NCI-H748 treated with DMSO at 0.1 percent for 48 hours (cell line): ENCODE measurements at regions not wholly inside any gene's neighbourhood (a gene's known extent, or its start where the extent isn't known, plus 50 kb on each side); places are given as distances from the start of the nearest gene placed in this dataset.
A peak's percentile ranks its signal among the peaks of the same experiment; 100 is the strongest.
"Not testable (repeated sequence)": the region's sequence is repeated elsewhere in the genome, so short reads cannot be mapped to it uniquely, and the experiment has no call there.

ENCODE experiments used
- DNase-seq: peaks from one replicate; lab custom pipeline; 2025; lab: John Stamatoyannopoulos, UW

DNA sequence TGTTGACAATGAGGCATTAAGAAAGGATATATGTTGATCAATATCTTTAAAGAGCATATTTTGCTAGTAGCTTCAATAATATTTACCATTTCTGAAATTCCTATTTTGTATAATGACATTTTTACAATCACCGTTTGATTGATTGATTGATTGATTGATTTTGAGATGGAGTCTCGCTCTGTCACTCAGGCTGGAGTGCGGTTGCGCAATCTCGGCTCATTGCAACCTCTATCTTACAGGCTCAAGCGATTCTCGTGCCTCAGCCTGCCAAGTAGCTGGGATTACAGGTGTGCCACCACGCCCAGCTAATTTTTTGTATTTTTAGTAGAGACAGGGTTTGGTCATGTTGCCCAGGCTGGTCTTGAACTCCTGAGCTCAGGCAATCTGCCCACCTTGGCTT lies 150.9 kb upstream of the TEX13D start:
- DNase-seq = not testable (repeated sequence)

DNA sequence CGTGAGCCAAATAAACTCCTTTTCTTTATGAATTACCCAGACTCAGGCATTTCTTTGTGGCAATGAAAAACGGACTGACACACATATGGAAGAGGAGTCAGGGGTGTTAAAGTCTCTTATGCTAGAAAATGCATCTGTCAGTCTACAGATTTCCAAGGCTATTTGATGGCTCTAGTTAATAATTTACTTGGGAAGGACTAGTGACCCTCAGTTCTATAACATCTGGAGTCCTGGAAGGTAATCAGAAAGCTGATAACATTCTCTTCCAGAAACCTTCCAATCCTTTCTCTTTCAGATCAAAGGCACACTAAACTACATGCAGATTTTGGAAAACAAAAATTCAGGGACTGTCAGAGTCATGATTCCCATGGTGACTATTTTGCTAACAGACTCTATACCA lies 142.0 kb upstream of the TEX13D start:
- DNase-seq = no peak

DNA sequence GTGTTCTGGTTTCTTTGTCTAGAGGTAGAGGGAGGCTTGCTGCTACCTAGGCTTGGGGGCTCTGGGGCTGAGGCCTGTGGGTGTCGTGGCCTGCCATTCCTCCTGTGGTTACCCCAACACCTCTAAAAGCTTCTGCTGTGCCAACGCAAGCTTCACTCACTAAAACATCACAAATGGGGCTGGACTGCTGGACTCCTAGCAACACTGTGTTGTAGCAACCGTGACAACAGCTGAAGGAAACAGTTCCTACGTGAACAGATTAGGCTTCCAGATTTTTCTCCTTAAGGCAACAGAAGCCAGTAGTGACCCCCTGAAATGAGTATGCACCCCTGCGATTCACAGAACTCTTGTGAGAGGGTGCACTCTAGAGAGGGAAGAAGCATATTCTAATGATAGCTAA lies 138.3 kb upstream of the TEX13D start:
- no peak for DNase-seq

DNA sequence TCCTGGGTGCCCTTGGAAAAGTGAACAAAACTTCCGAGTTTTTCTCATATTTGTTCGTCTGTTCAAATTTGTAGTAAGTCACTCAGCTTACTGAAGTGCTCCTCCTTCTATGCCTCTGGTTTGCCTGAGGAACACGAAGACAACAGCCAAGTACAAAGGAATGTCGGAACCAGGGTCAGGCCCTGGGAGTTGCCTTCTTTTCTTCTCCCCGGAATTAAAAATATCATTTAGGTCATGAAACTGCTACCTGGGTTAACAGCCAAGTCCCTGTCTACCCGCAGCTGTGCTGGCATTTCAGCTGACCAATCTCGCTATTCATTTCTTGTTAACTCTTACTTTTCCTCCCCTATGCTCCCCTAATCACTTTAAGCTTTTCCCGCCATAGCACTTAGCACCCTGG lies 137.6 kb upstream of the TEX13D start:
- no peak for DNase-seq

DNA sequence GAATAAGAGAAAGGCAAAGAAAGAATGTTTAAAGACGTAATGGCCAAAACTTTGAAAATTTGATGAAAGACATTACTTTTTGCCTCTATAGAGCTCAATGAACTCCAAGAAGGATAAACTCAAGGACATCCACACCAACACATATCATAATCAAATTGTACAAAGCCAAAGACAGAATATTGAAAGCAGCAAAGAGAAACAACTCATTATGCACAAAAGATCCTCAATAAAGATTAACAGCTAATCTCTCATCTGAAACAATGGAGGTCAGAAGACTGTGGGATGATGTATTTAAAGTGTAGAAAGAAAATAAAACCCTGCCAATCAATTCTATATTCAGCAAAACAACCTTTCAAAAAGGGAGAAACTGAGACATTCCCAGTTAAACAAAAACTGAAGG lies 129.1 kb upstream of the TEX13D start:
- no peak for DNase-seq

DNA sequence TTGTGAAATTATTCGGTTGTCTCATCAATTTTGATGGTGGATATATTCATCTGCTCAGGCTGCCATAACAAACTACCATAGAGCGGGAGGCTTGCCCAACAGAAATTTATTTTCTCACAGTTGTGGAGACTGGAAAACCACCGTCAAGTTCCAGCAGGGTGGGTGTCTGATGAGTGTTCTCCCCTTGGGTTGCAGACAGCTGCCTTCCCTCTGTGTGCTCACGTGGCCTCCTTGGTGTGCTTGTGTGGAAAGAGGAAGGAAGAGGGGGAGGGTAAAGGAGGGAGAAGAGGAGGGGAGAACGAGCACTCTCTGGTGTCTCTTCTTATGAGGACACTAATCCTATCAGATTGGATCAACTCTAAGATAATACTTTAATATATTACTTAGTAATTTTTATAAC lies 123.8 kb upstream of the TEX13D start:
- no peak for DNase-seq

DNA sequence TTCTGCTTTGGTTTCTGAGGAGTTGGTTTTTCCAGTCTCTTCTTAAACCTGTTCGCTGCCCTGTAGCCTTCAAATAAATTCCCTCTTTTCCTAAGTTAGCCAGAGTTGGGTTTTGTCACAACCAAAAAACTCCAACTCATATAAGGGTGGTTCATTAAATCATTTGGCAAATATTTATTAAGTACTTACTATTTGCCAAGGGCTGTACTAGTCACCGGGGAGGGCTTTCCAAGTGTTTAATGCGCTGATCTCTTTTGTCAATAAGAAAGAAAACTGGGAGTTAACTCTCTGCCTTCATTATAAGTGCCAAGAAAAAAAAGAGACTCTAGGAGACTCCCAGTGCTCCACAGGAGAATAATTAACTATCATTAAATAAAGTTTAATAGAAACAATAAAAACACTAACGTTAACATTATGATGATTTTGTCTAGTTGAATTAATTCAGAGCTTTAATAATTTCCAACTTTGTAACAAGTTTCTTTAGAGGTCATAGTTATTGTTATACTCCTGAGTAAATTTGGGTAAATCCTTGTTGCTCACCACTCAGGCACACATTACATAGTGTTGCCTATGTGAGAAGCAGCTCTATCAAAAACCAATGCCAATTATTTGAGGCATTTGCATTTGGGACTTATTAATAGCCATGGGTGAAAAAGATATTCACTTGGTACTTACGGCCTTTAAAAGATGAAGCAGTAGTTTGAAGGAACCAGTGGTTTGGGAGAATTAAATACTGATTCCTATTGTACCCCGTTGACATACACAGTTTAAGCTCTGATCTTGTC lies 122.5 kb upstream of the TEX13D start:
- no peak for DNase-seq

DNA sequence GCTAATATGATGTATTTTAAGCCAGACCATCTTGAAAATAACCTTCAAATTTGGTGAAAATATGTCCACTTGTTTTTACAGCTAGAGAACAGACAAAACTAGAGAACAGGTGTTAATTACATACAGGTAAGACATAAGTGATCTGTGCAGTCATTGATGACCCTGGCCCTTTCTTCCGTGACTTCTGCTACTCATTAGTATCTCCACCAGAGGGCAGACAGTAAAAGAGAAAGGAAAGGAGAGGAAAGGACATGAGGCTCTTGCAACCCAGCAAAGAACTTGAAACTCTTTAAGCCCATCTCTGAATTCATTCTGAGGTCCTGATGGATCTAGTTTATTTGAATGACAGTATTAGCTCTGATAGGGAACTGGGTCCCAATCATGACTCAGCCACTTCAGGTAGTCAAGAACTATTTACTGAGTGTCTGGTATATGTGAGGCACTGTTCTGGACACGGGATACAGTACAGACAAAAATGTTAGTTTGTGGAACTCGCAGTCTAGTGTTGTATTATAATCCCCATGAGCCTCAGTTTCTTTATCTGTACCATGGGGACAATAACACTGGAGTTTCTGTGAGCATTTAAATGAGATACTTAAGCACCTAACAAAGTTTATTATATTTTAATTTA lies 121.0 kb upstream of the TEX13D start:
- peak; percentile 23 for DNase-seq

DNA sequence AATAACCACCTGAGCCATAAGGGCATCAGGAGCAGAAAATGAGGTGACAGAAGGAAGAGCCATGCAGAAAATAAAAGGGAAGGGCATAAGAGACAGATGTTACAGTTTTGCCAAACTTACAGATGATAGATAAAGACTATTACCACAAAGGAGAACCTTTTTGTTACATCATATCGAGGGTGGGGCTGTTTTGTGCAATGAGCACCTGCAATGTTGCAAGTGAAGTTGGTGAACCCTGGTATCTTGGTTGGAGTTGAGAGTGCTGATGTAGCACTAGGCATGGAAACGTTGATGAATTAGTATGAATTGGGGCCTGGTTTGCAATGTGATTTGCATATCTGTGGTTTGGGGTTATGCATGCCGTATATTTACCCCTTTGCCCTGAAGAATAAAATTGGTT lies 119.8 kb upstream of the TEX13D start:
- DNase-seq = no peak

DNA sequence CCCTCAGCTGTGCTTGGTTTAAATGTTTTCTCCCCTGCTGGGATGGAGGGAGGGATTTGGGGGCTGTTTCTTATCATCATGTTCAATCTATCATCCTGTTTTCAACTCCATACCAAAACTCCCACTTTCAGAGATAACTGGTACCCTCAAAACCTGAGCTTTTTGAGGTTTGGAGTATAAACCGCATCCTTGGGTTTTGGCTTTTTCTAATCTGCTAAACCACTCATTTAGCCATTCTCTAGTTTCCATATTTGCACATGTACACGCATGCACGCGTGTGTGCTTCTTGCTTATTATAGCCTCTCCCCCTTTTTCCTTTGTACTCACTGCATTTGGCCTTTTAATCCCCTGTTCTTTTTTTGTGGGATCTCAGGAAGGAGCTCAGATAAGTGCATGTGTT lies 116.7 kb upstream of the TEX13D start:
- DNase-seq = no peak

DNA sequence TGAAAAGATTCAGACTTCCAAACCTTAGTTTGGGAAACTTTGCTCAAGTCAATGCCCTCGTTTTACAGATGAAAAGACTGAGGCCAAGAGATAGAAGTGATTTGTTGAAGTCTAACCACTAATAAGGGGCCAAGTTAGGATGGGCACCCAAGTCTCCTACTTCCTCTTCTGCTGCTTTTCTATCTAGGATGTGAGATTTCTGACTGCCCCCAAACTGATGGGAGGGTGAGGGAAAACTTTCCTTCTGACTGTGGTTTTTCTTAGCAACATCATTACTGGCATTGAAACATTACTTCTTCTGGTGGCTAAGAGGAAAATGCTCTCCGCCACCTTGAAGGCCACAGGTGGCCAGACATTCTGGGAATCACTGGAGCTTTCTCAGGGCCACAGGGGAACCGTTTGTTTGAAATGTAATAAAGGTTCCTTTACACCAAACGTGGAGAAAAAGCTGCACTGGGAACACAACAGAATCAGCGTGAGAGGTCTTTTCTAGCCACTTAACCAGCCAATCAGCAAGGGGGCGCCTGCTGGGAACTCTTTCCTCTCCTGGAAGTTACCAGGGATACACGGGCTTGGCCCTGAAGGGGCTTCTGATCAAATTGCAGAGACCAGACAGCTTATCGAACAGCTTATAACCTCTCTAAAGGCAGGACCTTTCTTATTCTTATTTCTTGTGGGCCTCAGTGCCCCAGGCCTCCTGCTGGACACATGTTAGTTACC lies 115.9 kb upstream of the TEX13D start:
- DNase-seq = no peak

DNA sequence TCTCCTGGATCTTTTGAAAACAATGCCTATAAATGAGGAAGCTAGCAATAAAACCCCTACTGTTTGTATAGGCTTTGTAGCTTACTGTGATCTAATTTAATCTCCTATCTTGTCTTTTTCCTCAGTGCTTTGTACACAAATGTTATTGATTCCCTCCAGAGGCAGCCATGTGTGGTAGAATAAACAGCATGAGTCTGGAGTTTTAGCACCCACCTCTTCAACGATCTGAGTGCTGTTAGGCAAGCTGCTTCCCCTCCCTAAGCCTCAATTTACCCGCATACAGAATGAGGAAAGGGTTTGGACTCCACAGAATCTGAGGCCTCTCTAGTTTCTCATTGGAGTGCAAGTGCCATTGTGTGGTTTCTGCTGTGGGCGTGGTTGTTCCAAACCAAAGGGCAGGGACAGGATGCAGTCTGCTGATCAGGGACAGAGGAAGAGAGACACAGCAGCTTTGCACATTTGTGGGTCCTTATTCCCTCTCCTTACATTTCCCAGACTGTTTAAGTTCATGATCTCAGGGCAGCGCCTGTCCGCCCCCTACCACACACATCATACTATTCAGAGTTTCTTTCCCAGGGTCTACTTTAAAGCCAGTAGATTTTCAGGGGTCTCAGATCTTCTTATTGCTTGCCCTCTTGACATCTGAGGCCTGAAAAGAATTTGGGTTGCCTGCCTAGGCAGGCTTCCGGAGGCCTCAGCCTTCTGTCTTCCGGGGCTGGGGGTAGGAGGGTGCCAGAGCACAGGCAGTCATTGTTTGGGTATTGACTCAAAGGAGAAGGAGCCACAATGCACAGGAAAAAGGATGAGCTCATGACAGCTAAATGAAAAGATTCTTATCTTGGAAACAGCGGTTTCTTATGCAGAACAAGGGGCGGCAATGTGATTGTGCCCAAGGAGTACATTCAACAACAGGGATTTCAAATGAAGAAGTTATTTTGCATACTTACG lies 114.9 kb upstream of the TEX13D start:
- no peak for DNase-seq

DNA sequence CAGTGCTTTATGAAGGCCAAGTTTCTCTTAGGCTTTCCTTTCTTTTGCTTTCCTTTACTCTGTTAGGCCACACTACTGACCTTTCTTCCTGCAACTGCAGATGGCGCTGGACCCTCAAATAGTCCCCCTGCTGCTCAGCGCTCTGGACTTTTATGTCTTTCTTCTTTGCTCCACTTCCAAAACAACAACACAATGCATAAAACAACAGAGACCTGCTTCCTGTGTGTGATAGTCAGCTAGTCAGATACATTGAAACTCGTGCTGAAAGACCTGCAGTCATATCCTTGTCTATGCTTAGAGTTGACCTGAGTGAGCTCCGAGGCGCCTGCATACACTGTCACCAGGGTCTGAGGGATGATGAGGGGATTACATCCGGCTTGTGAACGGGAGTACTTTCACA lies 108.9 kb upstream of the TEX13D start:
- no peak for DNase-seq

DNA sequence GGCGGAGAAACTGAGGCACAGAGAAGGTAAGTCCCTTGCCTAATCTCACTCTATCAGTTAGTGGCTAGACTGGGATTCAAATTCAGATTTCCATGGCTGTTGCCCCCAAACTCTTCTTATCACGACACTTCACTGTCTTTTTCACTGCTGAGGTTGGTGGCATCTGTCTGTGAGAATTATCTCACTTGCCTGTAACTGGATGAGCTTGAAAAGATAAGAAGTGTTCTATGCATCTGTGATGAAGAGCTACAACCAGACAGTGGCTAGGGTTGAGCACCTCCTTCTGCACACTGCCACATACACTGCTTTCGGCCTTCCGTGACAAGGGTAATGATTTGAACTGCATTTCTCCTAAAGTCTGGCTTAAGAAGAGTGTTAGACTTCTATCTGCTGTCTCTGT lies 107.9 kb upstream of the TEX13D start:
- DNase-seq = no peak

DNA sequence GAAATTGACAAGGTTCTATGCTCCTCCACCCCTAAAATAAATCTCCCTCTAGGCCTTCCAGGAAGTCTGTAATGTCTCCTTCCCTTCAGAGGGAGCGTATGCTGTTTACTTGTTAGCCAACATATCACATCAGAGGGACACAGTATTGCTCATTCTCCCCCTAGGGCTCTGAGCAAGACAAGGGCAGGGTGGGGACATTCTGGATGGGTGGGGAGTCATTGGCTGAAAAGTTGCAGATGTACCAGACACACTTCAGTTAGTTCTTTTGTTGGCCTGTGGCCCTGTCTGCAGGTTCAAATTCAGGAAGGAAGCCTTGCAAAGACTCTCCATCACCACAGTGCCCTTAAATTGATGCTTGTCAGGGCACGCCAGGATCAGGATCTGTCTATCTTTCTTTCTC lies 106.3 kb upstream of the TEX13D start:
- DNase-seq = no peak

DNA sequence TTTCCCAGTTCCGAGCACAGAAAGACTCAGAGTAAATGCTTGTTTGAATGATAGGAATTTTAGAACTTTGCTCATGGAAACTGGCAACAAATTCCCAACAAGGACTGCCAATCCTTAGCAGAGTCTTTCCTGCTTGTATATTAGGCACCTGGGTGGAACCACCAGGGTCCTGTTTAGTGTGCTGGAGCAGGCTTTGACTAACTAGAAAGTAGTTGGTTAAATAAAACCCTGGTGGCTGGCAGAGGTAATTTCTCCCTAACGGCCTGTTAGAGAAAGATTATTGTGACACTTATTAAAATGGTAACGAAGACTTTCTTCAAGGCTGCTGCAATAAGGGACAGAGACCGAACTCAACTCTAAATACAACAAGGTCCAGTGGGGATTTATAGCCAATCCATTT lies 103.6 kb upstream of the TEX13D start:
- DNase-seq = no peak

DNA sequence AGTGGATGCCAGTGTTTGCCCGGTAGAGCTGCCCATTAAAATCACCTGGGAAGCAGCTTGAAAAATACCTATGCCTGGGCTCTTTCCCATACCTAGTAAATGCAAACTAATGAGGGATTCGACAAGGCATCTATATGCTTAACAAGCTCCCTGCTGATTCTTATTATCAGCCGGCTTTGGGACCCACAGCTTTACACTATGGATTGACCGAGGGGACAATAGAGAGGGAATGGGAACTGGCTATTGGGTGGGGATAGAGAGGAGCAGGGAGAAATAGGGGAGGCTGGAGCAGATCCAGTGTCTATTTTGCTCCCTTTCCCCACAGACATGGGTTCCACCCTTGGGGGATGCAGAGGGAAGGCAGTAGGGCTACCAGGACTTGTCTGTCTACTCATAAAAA lies 103.1 kb upstream of the TEX13D start:
- DNase-seq = no peak

DNA sequence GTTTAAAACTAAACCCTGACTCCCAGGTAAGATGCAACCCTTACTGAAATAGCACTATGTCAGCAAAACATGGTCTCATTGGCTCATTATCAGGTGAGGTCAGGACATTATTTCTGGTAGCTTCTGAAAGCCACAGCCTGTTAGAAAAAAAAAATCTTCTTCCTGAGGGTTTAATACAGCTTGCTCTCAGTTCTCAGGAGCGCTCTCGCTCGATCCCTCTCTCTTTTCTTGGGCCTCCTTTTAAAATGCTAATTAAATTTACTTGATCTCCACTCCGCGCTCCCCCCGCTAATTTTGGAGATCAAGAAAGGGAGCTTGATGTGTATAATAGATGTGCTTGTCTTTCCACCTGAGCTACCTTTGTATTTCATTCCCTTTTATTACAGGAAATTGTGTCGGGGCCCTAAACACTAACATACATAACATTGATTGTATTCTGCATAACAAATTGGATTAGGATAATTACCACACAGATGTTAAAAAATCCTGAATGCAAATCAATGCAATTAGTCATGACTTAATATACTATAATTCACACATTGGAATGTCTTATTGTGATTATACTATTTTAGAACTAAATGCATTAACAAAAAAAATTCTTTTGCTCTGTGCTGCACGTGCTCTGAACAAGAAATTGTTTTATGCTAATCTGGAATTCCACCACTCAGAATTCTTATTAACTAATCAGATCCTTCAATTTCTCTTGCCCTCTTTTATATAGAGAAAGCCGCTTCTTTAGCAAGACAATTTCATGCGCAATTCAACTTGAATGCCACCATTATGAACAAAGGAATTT lies 101.6 kb upstream of the TEX13D start:
- DNase-seq = no peak

DNA sequence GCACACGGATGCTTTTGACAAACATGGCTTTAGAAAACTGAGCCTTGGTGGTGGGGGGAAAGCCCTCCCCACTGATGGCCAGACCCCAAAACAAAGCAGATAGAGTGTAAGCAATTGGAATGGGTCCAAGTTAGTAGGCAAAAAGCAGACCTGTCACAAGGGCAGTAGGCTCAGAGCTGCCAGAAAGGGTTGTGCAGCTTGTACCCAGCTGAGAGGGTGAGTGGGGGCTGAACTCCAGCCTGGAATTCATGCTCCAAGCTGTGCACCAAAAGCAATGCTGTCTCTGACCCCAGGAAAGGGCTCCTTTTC lies 101.1 kb upstream of the TEX13D start:
- DNase-seq = no peak

DNA sequence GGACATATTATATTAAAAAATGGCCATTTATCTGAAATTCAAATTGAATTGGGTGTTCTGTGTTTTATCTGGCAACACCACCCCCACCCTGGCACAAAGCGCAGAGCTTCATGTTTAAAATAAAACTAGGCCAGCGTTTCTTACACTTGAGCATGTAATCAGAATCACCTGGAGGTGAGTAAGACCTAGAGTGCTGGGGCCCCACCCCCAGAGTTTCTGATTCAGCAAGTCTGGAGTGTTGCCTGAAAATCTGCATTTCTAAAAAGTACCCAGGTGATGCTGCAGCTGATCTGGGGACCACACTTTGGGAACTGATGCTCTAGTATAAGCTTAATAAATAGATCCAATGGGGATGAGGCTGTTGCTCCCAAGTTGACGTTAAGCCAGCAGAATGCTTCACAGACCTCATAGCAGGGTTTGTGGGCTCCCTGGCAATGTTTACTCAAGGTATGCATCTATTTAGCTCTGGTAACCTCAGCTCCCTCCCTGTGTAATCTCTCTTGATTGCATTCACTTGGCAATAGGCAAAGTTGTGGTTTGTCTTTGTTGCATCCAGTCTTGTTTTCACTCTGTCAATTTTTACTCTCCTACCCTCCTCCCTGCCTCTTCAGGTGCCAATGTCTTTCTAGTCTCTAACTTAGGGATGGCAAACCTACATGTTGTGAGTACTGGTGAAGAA lies 99.8 kb upstream of the TEX13D start:
- no peak for DNase-seq

DNA sequence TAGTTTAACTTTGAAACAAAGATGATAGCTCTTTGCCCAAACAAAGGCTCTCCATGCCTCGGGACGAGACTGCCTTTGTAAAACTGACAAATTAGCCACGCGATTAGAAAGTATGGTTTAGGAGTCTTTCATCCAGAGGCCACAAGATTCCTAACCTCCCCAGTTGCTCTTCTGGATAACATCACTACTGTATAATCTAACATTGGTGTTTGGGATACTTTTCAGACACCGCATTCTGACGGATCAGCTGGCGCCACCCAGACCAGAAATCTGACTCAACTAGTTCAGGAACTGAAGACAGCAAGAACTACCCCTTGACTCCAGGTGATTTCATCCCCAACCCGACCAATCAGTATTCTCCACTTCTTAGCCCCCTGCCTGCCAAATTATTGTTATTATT lies 98.1 kb upstream of the TEX13D start:
- no peak for DNase-seq
